ENCODE measurements at regions not wholly inside any gene's neighbourhood (a gene's known extent, or its start where the extent isn't known, plus 50 kb on each side); places are given as distances from the start of the nearest gene placed in this dataset.
"Not testable (repeated sequence)": the region's sequence is repeated elsewhere in the genome, so short reads cannot be mapped to it uniquely, and the experiment has no call there.

DNA sequence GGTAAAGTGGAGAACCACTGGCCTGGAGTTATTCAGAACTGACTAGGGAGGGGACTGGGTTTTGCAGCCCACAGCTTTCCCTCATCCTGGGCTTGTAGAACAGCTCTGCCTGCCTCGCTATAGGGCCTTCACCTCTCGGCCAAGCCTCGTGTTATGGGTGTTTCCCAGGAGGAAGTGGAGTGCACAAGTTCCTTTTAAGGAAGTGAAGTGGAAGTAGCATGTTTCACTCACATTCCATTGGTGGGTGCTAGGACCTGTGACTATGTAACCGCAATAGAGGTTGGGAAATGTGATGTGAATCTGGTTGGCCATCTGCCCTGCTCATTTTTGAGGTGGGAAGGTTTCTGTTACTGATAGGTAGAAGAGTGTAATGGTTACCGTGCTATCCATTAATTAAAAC lies 69.0 kb downstream of the CRYBB2 start:
- TF ChIP-seq, protein P1, sequence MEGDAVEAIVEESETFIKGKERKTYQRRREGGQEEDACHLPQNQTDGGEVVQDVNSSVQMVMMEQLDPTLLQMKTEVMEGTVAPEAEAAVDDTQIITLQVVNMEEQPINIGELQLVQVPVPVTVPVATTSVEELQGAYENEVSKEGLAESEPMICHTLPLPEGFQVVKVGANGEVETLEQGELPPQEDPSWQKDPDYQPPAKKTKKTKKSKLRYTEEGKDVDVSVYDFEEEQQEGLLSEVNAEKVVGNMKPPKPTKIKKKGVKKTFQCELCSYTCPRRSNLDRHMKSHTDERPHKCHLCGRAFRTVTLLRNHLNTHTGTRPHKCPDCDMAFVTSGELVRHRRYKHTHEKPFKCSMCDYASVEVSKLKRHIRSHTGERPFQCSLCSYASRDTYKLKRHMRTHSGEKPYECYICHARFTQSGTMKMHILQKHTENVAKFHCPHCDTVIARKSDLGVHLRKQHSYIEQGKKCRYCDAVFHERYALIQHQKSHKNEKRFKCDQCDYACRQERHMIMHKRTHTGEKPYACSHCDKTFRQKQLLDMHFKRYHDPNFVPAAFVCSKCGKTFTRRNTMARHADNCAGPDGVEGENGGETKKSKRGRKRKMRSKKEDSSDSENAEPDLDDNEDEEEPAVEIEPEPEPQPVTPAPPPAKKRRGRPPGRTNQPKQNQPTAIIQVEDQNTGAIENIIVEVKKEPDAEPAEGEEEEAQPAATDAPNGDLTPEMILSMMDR (conservative IDR thresholded peaks at IDR 0.05; ENCODE audit: low read depth, low read length) = not testable (repeated sequence)
- not testable (repeated sequence) for TF ChIP-seq RAD21 (IDR thresholded peaks at IDR 0.05; ENCODE audit: low read length); POLR2A (IDR thresholded peaks at IDR 0.05; ENCODE audit: low read depth, low read length); MAFK (IDR thresholded peaks at IDR 0.05; ENCODE audit: low read depth, low read length); FOS (IDR thresholded peaks at IDR 0.05; ENCODE audit: low read depth, low read length); CHD1 (IDR thresholded peaks at IDR 0.05; ENCODE audit: low read depth, low read length); RCOR1 (IDR thresholded peaks at IDR 0.05; ENCODE audit: insufficient replicate concordance, low read length); SMC3 (IDR thresholded peaks at IDR 0.05; ENCODE audit: low read depth, low read length); RFX5 (IDR thresholded peaks at IDR 0.05; ENCODE audit: low read depth, low read length)
- TF ChIP-seq, protein P2, sequence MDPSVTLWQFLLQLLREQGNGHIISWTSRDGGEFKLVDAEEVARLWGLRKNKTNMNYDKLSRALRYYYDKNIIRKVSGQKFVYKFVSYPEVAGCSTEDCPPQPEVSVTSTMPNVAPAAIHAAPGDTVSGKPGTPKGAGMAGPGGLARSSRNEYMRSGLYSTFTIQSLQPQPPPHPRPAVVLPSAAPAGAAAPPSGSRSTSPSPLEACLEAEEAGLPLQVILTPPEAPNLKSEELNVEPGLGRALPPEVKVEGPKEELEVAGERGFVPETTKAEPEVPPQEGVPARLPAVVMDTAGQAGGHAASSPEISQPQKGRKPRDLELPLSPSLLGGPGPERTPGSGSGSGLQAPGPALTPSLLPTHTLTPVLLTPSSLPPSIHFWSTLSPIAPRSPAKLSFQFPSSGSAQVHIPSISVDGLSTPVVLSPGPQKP (IDR thresholded peaks at IDR 0.05; ENCODE audit: borderline replicate concordance, low read depth, low read length) = not testable (repeated sequence)
- TF ChIP-seq, protein P3, sequence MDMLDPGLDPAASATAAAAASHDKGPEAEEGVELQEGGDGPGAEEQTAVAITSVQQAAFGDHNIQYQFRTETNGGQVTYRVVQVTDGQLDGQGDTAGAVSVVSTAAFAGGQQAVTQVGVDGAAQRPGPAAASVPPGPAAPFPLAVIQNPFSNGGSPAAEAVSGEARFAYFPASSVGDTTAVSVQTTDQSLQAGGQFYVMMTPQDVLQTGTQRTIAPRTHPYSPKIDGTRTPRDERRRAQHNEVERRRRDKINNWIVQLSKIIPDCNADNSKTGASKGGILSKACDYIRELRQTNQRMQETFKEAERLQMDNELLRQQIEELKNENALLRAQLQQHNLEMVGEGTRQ (IDR thresholded peaks at IDR 0.05; ENCODE audit: low read depth, low read length) = not testable (repeated sequence)

Measured in IMR-90 (cell line).